ENCODE measurements at regions not wholly inside any gene's neighbourhood (a gene's known extent, or its start where the extent isn't known, plus 50 kb on each side); places are given as distances from the start of the nearest gene placed in this dataset.

DNA sequence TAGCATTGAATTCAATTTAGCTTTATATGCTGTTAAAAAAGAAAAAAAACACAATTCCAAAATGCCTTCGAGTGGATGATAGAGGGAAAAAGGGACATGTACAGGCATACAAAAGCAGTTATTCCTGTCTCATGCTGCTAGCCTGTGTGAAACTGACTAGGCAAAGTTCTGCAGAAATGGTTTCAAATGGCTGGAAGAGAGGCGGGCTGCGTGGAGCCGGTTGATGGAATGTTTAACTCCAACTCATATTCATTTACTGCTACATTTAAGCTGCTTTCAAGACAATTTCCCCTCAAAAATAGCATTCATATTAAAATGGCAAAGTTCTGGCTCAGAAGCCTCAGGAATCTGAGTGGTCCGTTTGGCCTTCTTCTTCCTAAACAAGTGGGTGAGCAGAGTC, 143.8 kb upstream of the PPARGC1A start:
- TF ChIP-seq NR2C2 (CRISPR knock-in tag; IDR thresholded peaks at IDR 0.05) (no peak), USF2 (CRISPR knock-in tag; IDR thresholded peaks at IDR 0.05) (no peak), MAX (CRISPR knock-in tag; IDR thresholded peaks at IDR 0.05) (no peak), KAT7 (CRISPR knock-in tag; IDR thresholded peaks at IDR 0.05; ENCODE audit: borderline replicate concordance) (no peak), CREM (CRISPR knock-in tag; IDR thresholded peaks at IDR 0.05) (no peak), ZBTB43 (CRISPR knock-in tag; IDR thresholded peaks at IDR 0.05) (no peak)
- TF ChIP-seq, protein P1, sequence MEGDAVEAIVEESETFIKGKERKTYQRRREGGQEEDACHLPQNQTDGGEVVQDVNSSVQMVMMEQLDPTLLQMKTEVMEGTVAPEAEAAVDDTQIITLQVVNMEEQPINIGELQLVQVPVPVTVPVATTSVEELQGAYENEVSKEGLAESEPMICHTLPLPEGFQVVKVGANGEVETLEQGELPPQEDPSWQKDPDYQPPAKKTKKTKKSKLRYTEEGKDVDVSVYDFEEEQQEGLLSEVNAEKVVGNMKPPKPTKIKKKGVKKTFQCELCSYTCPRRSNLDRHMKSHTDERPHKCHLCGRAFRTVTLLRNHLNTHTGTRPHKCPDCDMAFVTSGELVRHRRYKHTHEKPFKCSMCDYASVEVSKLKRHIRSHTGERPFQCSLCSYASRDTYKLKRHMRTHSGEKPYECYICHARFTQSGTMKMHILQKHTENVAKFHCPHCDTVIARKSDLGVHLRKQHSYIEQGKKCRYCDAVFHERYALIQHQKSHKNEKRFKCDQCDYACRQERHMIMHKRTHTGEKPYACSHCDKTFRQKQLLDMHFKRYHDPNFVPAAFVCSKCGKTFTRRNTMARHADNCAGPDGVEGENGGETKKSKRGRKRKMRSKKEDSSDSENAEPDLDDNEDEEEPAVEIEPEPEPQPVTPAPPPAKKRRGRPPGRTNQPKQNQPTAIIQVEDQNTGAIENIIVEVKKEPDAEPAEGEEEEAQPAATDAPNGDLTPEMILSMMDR (IDR thresholded peaks at IDR 0.05) = no peak
